Gastroesophageal sphincter (tissue), 4 donors: ENCODE measurements at regions not wholly inside any gene's neighbourhood (a gene's known extent, or its start where the extent isn't known, plus 50 kb on each side); places are given as distances from the start of the nearest gene placed in this dataset.

Experiments used
- ATAC-seq: fragments of 150-250 bp; one replicate; pipeline ENCODE4 v1.9.1; 2016; ENCODE audit warnings: mild to moderate bottlenecking, moderate library complexity
- H3K27ac ChIP-seq, 4 donors: fragments of 200-600 bp; sonication (generic) in 3 of 4; 1 replicate in 3 of 4; 2 replicates in 1 of 4; pipeline ENCODE4 v1.5.1; 2016 to 2019
- H3K27me3 ChIP-seq: fragments of 200-600 bp; sonication (generic); one replicate; pipeline ENCODE4 v1.5.1; 2019
- H3K36me3 ChIP-seq, 2 donors: fragments of 200-600 bp; sonication (generic); one replicate each; pipeline ENCODE4 v1.5.1; 2019; ENCODE audit warnings: control low read depth in 1 of 2
- H3K4me1 ChIP-seq, 3 donors: fragments of 200-600 bp; sonication (generic); 1 replicate in 2 of 3; 2 replicates in 1 of 3; pipeline ENCODE4 v1.5.1; 2016 to 2019; ENCODE audit warnings: control low read depth in 2 of 3
- H3K4me3 ChIP-seq, 2 donors: fragments of 200-600 bp; sonication (generic); one replicate each; pipeline ENCODE4 v1.5.1; 2019; ENCODE audit warnings: mild to moderate bottlenecking in 1 of 2, moderate library complexity in 1 of 2
- H3K9me3 ChIP-seq, 3 donors: fragments of 200-600 bp; sonication (generic); one replicate each; pipeline ENCODE4 v1.5.1; 2017 to 2019; ENCODE audit warnings: control low read depth in 2 of 3
- CTCF ChIP-seq, 4 experiments: fragments of 200-600 bp in 2 of 4; fragments of 450-650 bp in 2 of 4; sonication (generic) in 1 of 4; IDR thresholded peaks; one replicate each; pipeline ENCODE4 v1.5.1; 2017 to 2019; ENCODE audit warnings: antibody characterized with exemption in 4 of 4, mild to moderate bottlenecking in 2 of 4, moderate library complexity in 2 of 4
- EP300 ChIP-seq: sonication (generic); formaldehyde crosslinking; IDR thresholded peaks from one replicate; pipeline ENCODE4 v1.6.1; 2017; ENCODE audit warnings: antibody characterized with exemption, mild to moderate bottlenecking
- POLR2A ChIP-seq, 2 donors: fragments of 450-650 bp; IDR thresholded peaks; one replicate each; pipeline ENCODE4 v1.6.1; 2017; ENCODE audit warnings: antibody characterized with exemption in 2 of 2, mild to moderate bottlenecking in 2 of 2, moderate library complexity in 1 of 2
- POLR2AphosphoS5 ChIP-seq: sonication (generic); formaldehyde crosslinking; IDR thresholded peaks from one replicate; pipeline ENCODE4 v1.6.1; 2017; ENCODE audit warnings: antibody characterized with exemption
- WGBS, 2 donors: methylation state at CpG; one replicate each; pipeline ENCODE4 v1.1.5; 2018; ENCODE audit warnings: low coverage in 1 of 2; 5-methylcytosine and 5-hydroxymethylcytosine counted together

- no peaks in the 10 kb centered on the region for H3K27me3 ChIP-seq
- H3K36me3 ChIP-seq, result no peaks in the 10 kb centered on the region
- ATAC-seq, result no peak
- TF ChIP-seq POLR2AphosphoS5 (no peak), CTCF (IDR thresholded peaks at IDR 0.05) (no peak), EP300 (no peak), POLR2A (IDR thresholded peaks at IDR 0.05) (no peak)
- H3K9me3 ChIP-seq, result no peaks in the 10 kb centered on the region
- no peak overlapping the region for H3K27ac ChIP-seq
- no peak overlapping the region for H3K4me3 ChIP-seq
- no peaks in the 10 kb centered on the region for H3K4me1 ChIP-seq
- 59 to 72% methylated on average over 3 to 4 of the region's 4 CpGs for WGBS, 2 donors
Observed at GRCh38 chr6:71034563-71035345, 77.9 kb upstream of the B3GAT2 start.

GRCh38 chr6:71035871-71036270 lies 79.0 kb upstream of the B3GAT2 start:
- ATAC-seq, result no peak
- no peak for TF ChIP-seq POLR2A (IDR thresholded peaks at IDR 0.05)
- no peak for TF ChIP-seq CTCF (IDR thresholded peaks at IDR 0.05)
- no peak for TF ChIP-seq POLR2AphosphoS5
- TF ChIP-seq EP300, result no peak
- Histone ChIP-seq H3K36me3 (no peaks in the 10 kb centered on the region), H3K27me3 (no peaks in the 10 kb centered on the region), H3K9me3 (no peaks in the 10 kb centered on the region), H3K4me1 (no peaks in the 10 kb centered on the region), H3K27ac (no peak overlapping the region), H3K4me3 (no peak overlapping the region)

GRCh38 chr6:71038711-71039344 lies 82.0 kb upstream of the B3GAT2 start:
- no peaks in the 10 kb centered on the region for H3K9me3 ChIP-seq
- no peak overlapping the region for H3K4me3 ChIP-seq
- 54 to 65% methylated on average over 7 of the region's 8 CpGs for WGBS, 2 donors
- no peaks in the 10 kb centered on the region for H3K36me3 ChIP-seq
- H3K27ac ChIP-seq, result no peak overlapping the region
- TF ChIP-seq EP300 (no peak), POLR2AphosphoS5 (no peak)
- no peaks in the 10 kb centered on the region for H3K27me3 ChIP-seq
- no peaks in the 10 kb centered on the region for H3K4me1 ChIP-seq
- no peak for ATAC-seq

- Histone ChIP-seq H3K27ac (no peak overlapping the region), H3K4me3 (no peak overlapping the region), H3K4me1 (no peaks in the 10 kb centered on the region), H3K36me3 (no peaks in the 10 kb centered on the region), H3K9me3 (no peaks in the 10 kb centered on the region), H3K27me3 (no peaks in the 10 kb centered on the region)
- WGBS, 2 donors, result 86 to 100% methylated on average over 1 of the region's 1 CpG
- no peak for ATAC-seq
- no peak for TF ChIP-seq CTCF (IDR thresholded peaks at IDR 0.05)
- TF ChIP-seq EP300, result no peak
- TF ChIP-seq POLR2AphosphoS5, result no peak
- TF ChIP-seq POLR2A (IDR thresholded peaks at IDR 0.05), result no peak
Observed at GRCh38 chr6:71040043-71040442, 83.2 kb upstream of the B3GAT2 start.

- Histone ChIP-seq H3K9me3 (no peaks in the 10 kb centered on the region), H3K27ac (no peak overlapping the region), H3K4me3 (no peak overlapping the region), H3K4me1 (no peaks in the 10 kb centered on the region), H3K27me3 (no peaks in the 10 kb centered on the region), H3K36me3 (no peaks in the 10 kb centered on the region)
- TF ChIP-seq POLR2AphosphoS5 (no peak), POLR2A (IDR thresholded peaks at IDR 0.05) (no peak), EP300 (no peak)
- WGBS, 2 donors, result 55 to 93% methylated on average over 2 of the region's 2 CpGs
- ATAC-seq, result no peak
Observed at GRCh38 chr6:71040841-71041240, 84.0 kb upstream of the B3GAT2 start.

- ATAC-seq, result no peak
- no peaks in the 10 kb centered on the region for H3K27me3 ChIP-seq
- H3K4me3 ChIP-seq, result no peak overlapping the region
- 38 to 63% methylated on average over 1 of the region's 1 CpG for WGBS, 2 donors
- TF ChIP-seq CTCF (IDR thresholded peaks at IDR 0.05), result no peak
- no peak for TF ChIP-seq POLR2AphosphoS5
- no peak for TF ChIP-seq POLR2A (IDR thresholded peaks at IDR 0.05)
- TF ChIP-seq EP300, result no peak
- no peaks in the 10 kb centered on the region for H3K4me1 ChIP-seq
- no peak overlapping the region for H3K27ac ChIP-seq
- no peaks in the 10 kb centered on the region for H3K9me3 ChIP-seq
- H3K36me3 ChIP-seq, result no peaks in the 10 kb centered on the region
Observed at GRCh38 chr6:71043902-71044301, 87.0 kb upstream of the B3GAT2 start.
